ACC112 (cell line): ENCODE measurements at regions not wholly inside any gene's neighbourhood (a gene's known extent, or its start where the extent isn't known, plus 50 kb on each side); places are given as distances from the start of the nearest gene placed in this dataset.

Experiments used
- H2AFZ ChIP-seq: fragments of 200-600 bp; sonication (generic); one replicate; pipeline ENCODE4 v1.6.0; 2017; ENCODE audit warnings: antibody characterized with exemption, low read length; ENCODE audit not compliant: unreplicated experiment
- H3K27ac ChIP-seq: fragments of 200-600 bp; sonication (generic); 2 replicates; pipeline ENCODE4 v1.5.1; 2014; ENCODE audit warnings: low read depth, mild to moderate bottlenecking, antibody characterized with exemption, low read length, moderate library complexity
- H3K27me3 ChIP-seq: fragments of 200-600 bp; sonication (generic); 2 replicates; pipeline ENCODE4 v1.6.1; 2014; ENCODE audit warnings: mild to moderate bottlenecking, antibody characterized with exemption, low read length, moderate library complexity, mixed read lengths; ENCODE audit not compliant: insufficient read depth
- H3K36me3 ChIP-seq: fragments of 200-600 bp; sonication (generic); 2 replicates; pipeline ENCODE4 v1.6.1; 2016; ENCODE audit warnings: mild to moderate bottlenecking, antibody characterized with exemption, low read length, moderate library complexity, mixed read lengths; ENCODE audit not compliant: insufficient read depth
- H3K4me1 ChIP-seq: fragments of 200-600 bp; sonication (generic); one replicate; pipeline ENCODE4 v1.6.1; 2016; ENCODE audit warnings: low read length, mixed read lengths; ENCODE audit not compliant: insufficient read depth, unreplicated experiment, control insufficient read depth
- H3K4me3 ChIP-seq: fragments of 200-600 bp; sonication (generic); 2 replicates; pipeline ENCODE4 v1.5.1; 2014; ENCODE audit warnings: mild to moderate bottlenecking, low read depth, low read length
- H3K79me2 ChIP-seq: fragments of 200-600 bp; sonication (generic); one replicate; pipeline ENCODE4 v1.6.0; 2016; ENCODE audit warnings: low read length; ENCODE audit not compliant: control insufficient read depth, unreplicated experiment, insufficient read depth

GRCh38 chr5:39767916-39768315, 343.1 kb upstream of the DAB2 start:
- Histone ChIP-seq H2AFZ (peak overlapping the region; percentile 53), H3K27me3 (no peaks in the 10 kb centered on the region), H3K4me3 (no peak overlapping the region), H3K27ac (no peak overlapping the region), H3K79me2 (no peaks in the 10 kb centered on the region), H3K4me1 (peaks cover 9% of the 10 kb centered on the region), H3K36me3 (no peaks in the 10 kb centered on the region)

DNA sequence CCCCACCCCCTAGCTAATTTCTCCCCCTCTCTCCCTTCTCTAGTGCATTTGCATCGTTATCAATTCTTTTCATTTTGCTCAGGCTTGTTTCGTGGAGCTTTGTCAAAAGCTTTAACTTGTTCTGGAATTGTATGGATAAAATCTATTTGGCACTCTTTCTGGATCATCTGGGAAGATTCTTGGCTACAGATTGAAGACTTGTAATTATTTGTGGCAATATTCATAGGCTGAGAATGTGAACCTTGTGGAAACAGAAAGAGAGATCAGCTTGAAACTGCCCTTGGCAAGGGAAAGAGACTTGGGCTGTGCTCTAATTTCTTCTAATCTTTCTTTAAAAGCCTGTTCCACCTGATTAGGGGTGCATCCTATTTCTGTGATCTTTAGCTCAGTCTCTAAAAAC, 340.6 kb upstream of the DAB2 start:
- Histone ChIP-seq H3K79me2 (no peaks in the 10 kb centered on the region), H2AFZ (peak overlapping the region; percentile 57), H3K36me3 (no peaks in the 10 kb centered on the region), H3K27ac (peak overlapping the region; percentile 25; the same call in 1 of the 2 replicates), H3K27me3 (no peaks in the 10 kb centered on the region), H3K4me3 (peak overlapping the region; percentile 11; the same call in 1 of the 2 replicates), H3K4me1 (peaks cover 25% of the 10 kb centered on the region)

DNA sequence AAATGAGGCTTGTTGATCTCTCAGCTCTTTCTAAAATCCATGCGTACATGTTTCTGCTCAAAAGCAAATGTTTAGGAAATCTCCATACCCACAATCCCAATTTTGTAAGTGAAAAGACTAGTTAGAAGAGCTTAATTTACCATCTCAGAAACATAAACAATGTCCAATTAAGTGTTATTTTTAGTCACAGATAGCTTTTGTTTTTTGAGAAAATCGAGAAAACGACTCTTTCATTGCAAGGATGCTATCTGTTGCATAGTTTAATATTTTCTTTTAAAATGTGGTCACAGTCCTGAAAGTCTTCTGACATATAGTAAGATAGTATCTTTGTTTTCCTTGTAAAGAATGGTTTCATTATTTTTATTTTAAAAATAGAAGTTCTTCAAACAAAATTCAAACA, 338.0 kb upstream of the DAB2 start:
- Histone ChIP-seq H3K4me3 (no peak overlapping the region), H3K27ac (peak overlapping the region; percentile 100), H2AFZ (no peak overlapping the region), H3K4me1 (peaks cover 42% of the 10 kb centered on the region), H3K79me2 (no peaks in the 10 kb centered on the region), H3K27me3 (no peaks in the 10 kb centered on the region), H3K36me3 (no peaks in the 10 kb centered on the region)

- Histone ChIP-seq H3K4me3 (no peak overlapping the region), H3K79me2 (no peaks in the 10 kb centered on the region), H3K4me1 (peaks cover 49% of the 10 kb centered on the region), H3K36me3 (no peaks in the 10 kb centered on the region), H3K27ac (peak overlapping the region; percentile 100), H3K27me3 (no peaks in the 10 kb centered on the region), H2AFZ (peak overlapping the region; percentile 2)
Measured at GRCh38 chr5:39761199-39761950, 336.6 kb upstream of the DAB2 start.

GRCh38 chr5:39760385-39761198, 335.8 kb upstream of the DAB2 start:
- Histone ChIP-seq H3K4me3 (peak overlapping the region; percentile 47), H3K79me2 (no peaks in the 10 kb centered on the region), H3K27me3 (no peaks in the 10 kb centered on the region), H3K27ac (peak overlapping the region; percentile 100), H3K4me1 (peaks cover 49% of the 10 kb centered on the region), H2AFZ (peak overlapping the region; percentile 32), H3K36me3 (no peaks in the 10 kb centered on the region)

GRCh38 chr5:39759701-39760100, 334.9 kb upstream of the DAB2 start:
- Histone ChIP-seq H3K27ac (peak overlapping the region; percentile 100), H2AFZ (no peak overlapping the region), H3K27me3 (no peaks in the 10 kb centered on the region), H3K4me1 (peaks cover 51% of the 10 kb centered on the region), H3K79me2 (no peaks in the 10 kb centered on the region), H3K4me3 (peak overlapping the region; percentile 47; the same call in 1 of the 2 replicates), H3K36me3 (no peaks in the 10 kb centered on the region)

DNA sequence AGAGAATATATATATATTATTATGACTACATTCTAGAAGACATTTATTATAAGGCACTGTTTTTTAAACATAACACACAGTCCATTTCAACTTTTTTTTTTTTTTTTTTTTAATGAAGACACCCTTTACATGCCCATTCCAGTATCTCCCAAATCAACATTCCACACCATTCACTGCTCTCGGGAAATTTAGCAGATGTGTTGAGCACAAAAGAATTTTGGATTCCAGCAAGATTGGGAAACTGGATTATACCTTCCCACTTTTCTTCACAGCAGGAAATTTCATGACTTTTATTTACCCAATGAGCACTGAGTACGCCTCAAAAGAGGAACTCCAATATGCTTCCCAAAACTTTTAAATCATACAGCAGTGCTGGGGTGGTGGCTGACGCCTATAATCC, 333.6 kb upstream of the DAB2 start:
- H3K27ac ChIP-seq = peak overlapping the region; percentile 100
- no peaks in the 10 kb centered on the region for H3K79me2 ChIP-seq
- peaks cover 51% of the 10 kb centered on the region for H3K4me1 ChIP-seq
- H2AFZ ChIP-seq = no peak overlapping the region
- H3K36me3 ChIP-seq = no peaks in the 10 kb centered on the region
- H3K27me3 ChIP-seq = no peaks in the 10 kb centered on the region
- H3K4me3 ChIP-seq = no peak overlapping the region

DNA sequence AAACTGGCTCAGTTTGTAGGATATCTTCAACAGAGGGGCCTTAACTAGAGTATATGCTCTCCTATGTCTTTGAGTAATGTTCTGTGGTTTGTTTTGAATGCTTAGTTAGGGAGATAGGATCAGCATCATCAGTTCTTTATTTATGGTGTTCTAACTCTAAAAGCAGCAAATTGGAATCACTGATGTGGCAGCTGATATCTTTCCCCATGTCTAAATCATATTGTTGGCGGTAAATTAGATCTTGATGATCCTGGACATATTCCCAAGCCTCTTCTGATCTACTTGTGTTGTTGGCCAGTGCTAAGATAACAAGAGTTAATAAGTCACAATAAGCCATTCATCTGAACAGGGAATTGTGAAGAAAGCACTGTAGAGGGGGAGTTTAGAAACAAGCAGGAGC, 332.4 kb upstream of the DAB2 start:
- no peak overlapping the region for H2AFZ ChIP-seq
- H3K27ac ChIP-seq = peak overlapping the region; percentile 97
- H3K27me3 ChIP-seq = no peaks in the 10 kb centered on the region
- no peaks in the 10 kb centered on the region for H3K36me3 ChIP-seq
- H3K4me1 ChIP-seq = peaks cover 49% of the 10 kb centered on the region
- H3K4me3 ChIP-seq = no peak overlapping the region
- H3K79me2 ChIP-seq = no peaks in the 10 kb centered on the region

GRCh38 chr5:39755986-39756385, 331.2 kb upstream of the DAB2 start:
- Histone ChIP-seq H3K27me3 (no peaks in the 10 kb centered on the region), H3K27ac (peak overlapping the region; percentile 97), H3K79me2 (no peaks in the 10 kb centered on the region), H2AFZ (peak overlapping the region; percentile 84), H3K4me3 (peak overlapping the region; percentile 6; the same call in 1 of the 2 replicates), H3K36me3 (no peaks in the 10 kb centered on the region), H3K4me1 (peaks cover 40% of the 10 kb centered on the region)

DNA sequence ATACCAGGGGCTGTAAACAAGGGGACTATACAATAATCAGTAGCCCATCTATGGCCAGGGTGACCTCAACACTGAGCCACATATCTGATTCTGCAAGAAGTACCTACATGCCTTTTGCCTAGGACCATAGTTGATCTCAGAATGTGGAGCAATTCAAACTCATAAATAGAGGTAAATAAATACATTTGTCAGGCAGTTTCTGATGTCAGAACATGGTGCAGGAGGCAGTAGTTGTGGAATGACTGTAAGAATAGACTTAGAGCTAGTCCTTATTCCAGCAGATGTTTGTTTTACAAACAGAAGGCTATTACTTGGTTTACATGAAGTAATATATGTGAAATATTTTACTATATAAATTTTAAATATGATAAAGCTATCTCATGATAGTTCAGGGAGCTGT, 330.7 kb upstream of the DAB2 start:
- Histone ChIP-seq H3K36me3 (no peaks in the 10 kb centered on the region), H3K4me1 (peaks cover 37% of the 10 kb centered on the region), H3K27ac (peak overlapping the region; percentile 97), H2AFZ (no peak overlapping the region), H3K79me2 (no peaks in the 10 kb centered on the region), H3K4me3 (no peak overlapping the region), H3K27me3 (no peaks in the 10 kb centered on the region)
